ENCODE measurements at regions not wholly inside any gene's neighbourhood (a gene's known extent, or its start where the extent isn't known, plus 50 kb on each side); places are given as distances from the start of the nearest gene placed in this dataset.

DNA sequence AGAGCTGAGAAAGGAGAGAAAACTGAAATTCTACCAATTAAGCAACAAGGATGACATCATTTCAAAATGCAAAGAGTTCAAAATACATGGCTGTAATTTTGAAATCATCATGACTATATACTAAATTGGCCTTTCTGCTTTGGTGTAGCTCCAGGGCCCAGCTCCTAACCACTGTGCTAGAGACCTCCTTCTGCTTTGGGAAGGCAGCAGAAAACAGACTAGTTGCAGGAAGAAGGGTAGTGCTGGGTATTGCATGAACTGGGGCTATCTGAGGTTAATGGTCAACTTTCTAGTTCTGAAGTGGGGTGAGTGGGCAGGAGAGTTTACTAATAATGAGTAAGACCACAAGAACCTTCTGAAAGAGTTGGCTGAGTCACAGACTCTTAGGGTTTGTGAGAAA, 66.2 kb downstream of the PTGER2 start:
- DNase-seq (ENCODE audit: low read depth): peak; percentile 79
